ENCODE measurements at regions not wholly inside any gene's neighbourhood (a gene's known extent, or its start where the extent isn't known, plus 50 kb on each side); places are given as distances from the start of the nearest gene placed in this dataset.

GRCh38 chr1:232182236-232182635 lies 447.7 kb downstream of the SIPA1L2 start:
- H3K4me3 Mint-ChIP-seq = no peak overlapping the region
- H3K36me3 Mint-ChIP-seq (ENCODE audit: low read depth) = no peaks in the 10 kb centered on the region
- no peak overlapping the region for H3K27ac ChIP-seq (ENCODE audit: low read depth in 1 of 2, low read length in 2 of 2)
- intact Hi-C loops (cut with DNase I, micrococcal nuclease) = no loop called here
- ATAC-seq (ENCODE audit: poor library complexity) (no peak), DNase-seq (no peak)
- no peaks in the 10 kb centered on the region for H3K27me3 ChIP-seq (ENCODE audit: control insufficient read depth in 1 of 2, insufficient read depth in 2 of 2, low read length in 2 of 2)
- H3K4me3 ChIP-seq (ENCODE audit: low read length) = no peak overlapping the region
- TF ChIP-seq, protein P1, sequence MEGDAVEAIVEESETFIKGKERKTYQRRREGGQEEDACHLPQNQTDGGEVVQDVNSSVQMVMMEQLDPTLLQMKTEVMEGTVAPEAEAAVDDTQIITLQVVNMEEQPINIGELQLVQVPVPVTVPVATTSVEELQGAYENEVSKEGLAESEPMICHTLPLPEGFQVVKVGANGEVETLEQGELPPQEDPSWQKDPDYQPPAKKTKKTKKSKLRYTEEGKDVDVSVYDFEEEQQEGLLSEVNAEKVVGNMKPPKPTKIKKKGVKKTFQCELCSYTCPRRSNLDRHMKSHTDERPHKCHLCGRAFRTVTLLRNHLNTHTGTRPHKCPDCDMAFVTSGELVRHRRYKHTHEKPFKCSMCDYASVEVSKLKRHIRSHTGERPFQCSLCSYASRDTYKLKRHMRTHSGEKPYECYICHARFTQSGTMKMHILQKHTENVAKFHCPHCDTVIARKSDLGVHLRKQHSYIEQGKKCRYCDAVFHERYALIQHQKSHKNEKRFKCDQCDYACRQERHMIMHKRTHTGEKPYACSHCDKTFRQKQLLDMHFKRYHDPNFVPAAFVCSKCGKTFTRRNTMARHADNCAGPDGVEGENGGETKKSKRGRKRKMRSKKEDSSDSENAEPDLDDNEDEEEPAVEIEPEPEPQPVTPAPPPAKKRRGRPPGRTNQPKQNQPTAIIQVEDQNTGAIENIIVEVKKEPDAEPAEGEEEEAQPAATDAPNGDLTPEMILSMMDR (IDR thresholded peaks at IDR 0.05) = no peak
- ChIA-PET POLR2A (no interaction called here), CTCF (no interaction called here)
- no peaks in the 10 kb centered on the region for H3K9me3 ChIP-seq (ENCODE audit: control insufficient read depth in 1 of 2, insufficient read depth in 1 of 2, low read length in 2 of 2)
- H3K4me1 ChIP-seq (ENCODE audit: insufficient read depth, low read length) = no peaks in the 10 kb centered on the region
- peaks cover 23% of the 10 kb centered on the region for H3K27me3 Mint-ChIP-seq
- no peaks in the 10 kb centered on the region for H3K4me1 Mint-ChIP-seq (ENCODE audit: low read depth)
- H3K9me3 Mint-ChIP-seq = no peaks in the 10 kb centered on the region
- no peak overlapping the region for H3K27ac Mint-ChIP-seq
- no peaks in the 10 kb centered on the region for H3K36me3 ChIP-seq (ENCODE audit: insufficient read depth, low read length)

DNA sequence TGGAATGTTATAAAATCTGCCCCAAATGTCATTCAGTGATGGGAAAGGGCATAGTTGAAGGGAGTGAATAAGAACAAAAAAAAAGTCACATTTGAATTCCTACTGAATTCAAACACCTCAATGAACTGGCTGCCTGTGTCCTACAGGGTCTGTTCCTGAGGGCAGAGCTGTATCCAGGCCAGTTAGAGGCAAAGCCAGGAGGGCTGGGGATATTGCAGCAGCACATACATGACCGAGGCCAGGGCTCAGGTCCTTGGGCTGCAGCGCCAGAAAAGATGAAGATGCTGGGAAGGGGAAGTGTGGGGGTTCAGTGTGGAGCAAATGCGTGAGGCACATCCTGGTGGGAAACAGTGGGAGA lies 449.2 kb downstream of the SIPA1L2 start:
- no peaks in the 10 kb centered on the region for H3K9me3 ChIP-seq (ENCODE audit: control insufficient read depth in 1 of 2, insufficient read depth in 1 of 2, low read length in 2 of 2)
- no peaks in the 10 kb centered on the region for H3K36me3 Mint-ChIP-seq (ENCODE audit: low read depth)
- no peaks in the 10 kb centered on the region for H3K4me1 Mint-ChIP-seq (ENCODE audit: low read depth)
- H3K27me3 Mint-ChIP-seq = peaks cover 21% of the 10 kb centered on the region
- ATAC-seq (ENCODE audit: poor library complexity) = no peak
- no peaks in the 10 kb centered on the region for H3K9me3 Mint-ChIP-seq
- intact Hi-C loops (cut with DNase I, micrococcal nuclease) = no loop called here
- H3K4me1 ChIP-seq (ENCODE audit: insufficient read depth, low read length) = no peaks in the 10 kb centered on the region
- H3K27ac Mint-ChIP-seq = no peak overlapping the region
- POLR2A ChIA-PET = no interaction called here
- TF ChIP-seq, protein P1 (IDR thresholded peaks at IDR 0.05) = no peak
- CTCF ChIA-PET = no interaction called here
- no peaks in the 10 kb centered on the region for H3K27me3 ChIP-seq (ENCODE audit: control insufficient read depth in 1 of 2, insufficient read depth in 2 of 2, low read length in 2 of 2)
- no peak overlapping the region for H3K4me3 Mint-ChIP-seq
- H3K36me3 ChIP-seq (ENCODE audit: insufficient read depth, low read length) = no peaks in the 10 kb centered on the region
- DNase-seq = no peak
- no peak overlapping the region for H3K27ac ChIP-seq (ENCODE audit: low read depth in 1 of 2, low read length in 2 of 2)
- H3K4me3 ChIP-seq (ENCODE audit: low read length) = no peak overlapping the region

DNA sequence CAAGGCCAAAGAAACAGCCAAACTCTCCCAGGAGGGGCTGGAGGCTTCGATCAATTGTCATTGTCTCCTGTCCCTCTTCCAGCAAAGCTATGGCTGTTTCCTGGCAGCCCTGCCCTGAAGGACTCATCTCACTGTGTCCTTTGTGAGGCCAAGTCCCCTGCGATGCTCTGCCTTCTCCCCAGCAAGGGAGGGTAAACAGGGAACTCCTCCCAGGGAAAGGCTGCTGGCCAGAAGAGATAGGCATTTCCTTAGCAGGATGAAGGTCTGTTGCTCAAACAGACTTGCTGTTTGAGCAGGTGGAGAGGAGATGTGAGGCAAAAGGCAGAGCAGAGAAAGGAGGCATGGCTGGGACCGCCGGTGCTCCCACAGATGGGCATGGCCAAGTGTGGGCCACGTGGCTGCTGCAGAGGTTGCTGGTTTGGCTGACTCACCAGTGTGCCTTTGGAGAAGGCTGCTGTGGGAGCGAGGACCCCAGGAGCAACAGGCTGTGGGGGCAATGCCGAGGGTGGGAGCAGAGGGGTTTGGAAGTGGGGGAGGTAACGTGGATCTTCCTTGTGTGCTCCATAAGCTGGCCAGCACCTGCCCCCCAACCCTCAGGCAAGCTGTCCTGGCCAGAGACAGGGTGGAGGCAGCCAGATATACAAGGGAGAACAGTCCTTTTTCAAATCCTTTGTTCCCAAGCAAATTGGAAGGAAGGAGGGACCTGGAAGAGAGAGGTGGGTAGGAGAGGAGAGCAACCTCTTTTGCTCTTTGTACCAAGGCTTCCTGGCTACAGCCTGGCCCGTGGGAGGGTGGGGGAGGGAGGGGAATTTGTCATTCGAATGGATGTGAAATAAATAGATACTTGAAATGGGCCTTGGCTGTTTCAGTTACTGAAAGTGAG lies 449.8 kb downstream of the SIPA1L2 start:
- TF ChIP-seq, protein P1 (IDR thresholded peaks at IDR 0.05) = no peak
- POLR2A ChIA-PET = no interaction called here
- no peak for ATAC-seq (ENCODE audit: poor library complexity)
- Histone ChIP-seq H3K9me3 (ENCODE audit: control insufficient read depth in 1 of 2, insufficient read depth in 1 of 2, low read length in 2 of 2) (no peaks in the 10 kb centered on the region), H3K36me3 (ENCODE audit: insufficient read depth, low read length) (no peaks in the 10 kb centered on the region), H3K4me1 (ENCODE audit: insufficient read depth, low read length) (no peaks in the 10 kb centered on the region), H3K27me3 (ENCODE audit: control insufficient read depth in 1 of 2, insufficient read depth in 2 of 2, low read length in 2 of 2) (no peaks in the 10 kb centered on the region), H3K4me3 (ENCODE audit: low read length) (no peak overlapping the region), H3K27ac (ENCODE audit: low read depth in 1 of 2, low read length in 2 of 2) (no peak overlapping the region)
- CTCF ChIA-PET = no interaction called here
- no peak overlapping the region for H3K4me3 Mint-ChIP-seq
- H3K9me3 Mint-ChIP-seq = no peaks in the 10 kb centered on the region
- no peak overlapping the region for H3K27ac Mint-ChIP-seq
- peaks cover 21% of the 10 kb centered on the region for H3K27me3 Mint-ChIP-seq
- H3K36me3 Mint-ChIP-seq (ENCODE audit: low read depth) = no peaks in the 10 kb centered on the region
- intact Hi-C loops (cut with DNase I, micrococcal nuclease) = no loop called here
- DNase-seq = no peak
- H3K4me1 Mint-ChIP-seq (ENCODE audit: low read depth) = no peaks in the 10 kb centered on the region
